Sigmoid colon (tissue), 6 donors: ENCODE measurements at regions not wholly inside any gene's neighbourhood (a gene's known extent, or its start where the extent isn't known, plus 50 kb on each side); places are given as distances from the start of the nearest gene placed in this dataset.

Experiments used
- DNase-seq: peaks from one replicate; pipeline ENCODE4 v3.0.0-alpha.2; 2019
- H3K27ac ChIP-seq, 4 donors: fragments of 200-600 bp; sonication (generic); one replicate each; pipeline ENCODE4 v1.5.1; 2016 to 2019; ENCODE audit warnings: mild to moderate bottlenecking in 1 of 4
- H3K27me3 ChIP-seq, 3 donors: fragments of 200-600 bp; sonication (generic); one replicate each; pipeline ENCODE4 v1.5.1; 2019; ENCODE audit warnings: mild to moderate bottlenecking in 1 of 3
- H3K36me3 ChIP-seq, 4 donors: fragments of 200-600 bp; sonication (generic); one replicate each; pipeline ENCODE4 v1.5.1; 2016 to 2019
- H3K4me1 ChIP-seq, 4 donors: fragments of 200-600 bp; sonication (generic); one replicate each; pipeline ENCODE4 v1.5.1; 2017 to 2019
- H3K4me3 ChIP-seq, 4 donors: fragments of 200-600 bp; sonication (generic); one replicate each; pipeline ENCODE4 v1.5.1; 2017 to 2019; ENCODE audit warnings: mild to moderate bottlenecking in 2 of 4, moderate library complexity in 1 of 4
- H3K9me3 ChIP-seq, 4 donors: fragments of 200-600 bp in 3 of 4; sonication (generic) in 3 of 4; one replicate each; pipeline versions ENCODE4 v1.5.1 to v1.6.1; 2013 to 2019
- EP300 ChIP-seq, 4 donors: sonication (generic); formaldehyde crosslinking; IDR thresholded peaks; one replicate each; pipeline ENCODE4 v1.6.1; 2017; ENCODE audit warnings: antibody characterized with exemption in 4 of 4
- POLR2A ChIP-seq, 2 donors: fragments of 450-650 bp; IDR thresholded peaks; one replicate each; pipeline ENCODE4 v1.6.1; 2016; ENCODE audit warnings: antibody characterized with exemption in 2 of 2, mild to moderate bottlenecking in 2 of 2, moderate library complexity in 2 of 2
- POLR2AphosphoS5 ChIP-seq, 4 donors: sonication (generic); formaldehyde crosslinking; IDR thresholded peaks; one replicate each; pipeline ENCODE4 v1.6.1; 2017; ENCODE audit warnings: antibody characterized with exemption in 4 of 4
- WGBS, 2 donors: extraction: QIAGEN DNeasy Blood & Tissue Kit; methylation state at CpG; one replicate each; pipeline ENCODE4 v1.1.7; 2013; 5-methylcytosine and 5-hydroxymethylcytosine counted together
- intact Hi-C: fragments of 100-400 bp; cut with DNase I; formaldehyde crosslinking; loops from one replicate; pipeline ENCODE4 v1.15.1; 2023
- TF ChIP-seq, protein P1 (sequence below), 4 experiments: fragments of 450-650 bp in 3 of 4; fragments of 200-600 bp in 1 of 4; IDR thresholded peaks; one replicate each; pipeline ENCODE4 v1.5.1; 2016 to 2019; ENCODE audit warnings: antibody characterized with exemption in 4 of 4, mild to moderate bottlenecking in 3 of 4, moderate library complexity in 2 of 4
- donor health status: healthy with polysubstance abuse.
- donor health status: healthy.

DNA sequence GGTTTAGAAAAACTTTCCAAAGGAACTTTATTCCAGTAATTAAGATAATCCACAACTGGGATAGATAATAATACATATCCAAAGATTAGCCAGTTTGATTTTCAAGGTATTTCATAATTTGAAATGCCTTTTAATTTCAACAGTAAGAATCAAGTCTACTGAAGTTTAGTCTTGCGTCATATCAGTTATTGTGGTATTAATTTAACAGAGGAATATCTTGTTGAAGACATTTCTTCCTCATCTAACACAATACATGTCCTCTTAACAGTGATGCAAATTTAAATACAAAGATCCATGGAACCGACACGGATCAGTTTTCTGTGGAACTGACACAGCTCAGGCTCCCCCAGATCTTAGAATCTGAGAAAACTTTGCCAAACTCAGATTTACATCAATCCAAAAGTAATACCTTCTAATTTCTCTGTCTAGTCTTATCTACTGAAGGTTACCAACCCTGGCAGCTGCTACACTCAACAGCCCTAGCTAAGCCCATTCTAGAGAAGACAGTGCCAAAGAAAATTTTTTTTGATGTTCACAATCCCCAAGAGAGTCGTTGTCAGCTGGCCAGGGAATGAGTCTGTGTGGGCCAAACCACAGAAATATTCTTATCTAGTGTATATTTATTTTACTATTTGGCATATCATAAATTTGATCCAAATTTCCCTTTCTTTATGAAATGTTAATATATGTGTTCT lies 365.2 kb upstream of the MEOX2 start:
- 69 to 72% methylated on average over 4 of the region's 4 CpGs for WGBS, 2 donors
- Histone ChIP-seq H3K4me3 (no peak overlapping the region), H3K27ac (no peak overlapping the region), H3K4me1 (peaks cover 0 to 14% (median 3%) of the 10 kb centered on the region in 4 donors), H3K27me3 (no peaks in the 10 kb centered on the region), H3K9me3 (no peaks in the 10 kb centered on the region), H3K36me3 (no peaks in the 10 kb centered on the region)
- TF ChIP-seq POLR2AphosphoS5 (IDR thresholded peaks at IDR 0.05) (no peak), EP300 (IDR thresholded peaks at IDR 0.05) (no peak), POLR2A (IDR thresholded peaks at IDR 0.05) (no peak)
- TF ChIP-seq, protein P1, sequence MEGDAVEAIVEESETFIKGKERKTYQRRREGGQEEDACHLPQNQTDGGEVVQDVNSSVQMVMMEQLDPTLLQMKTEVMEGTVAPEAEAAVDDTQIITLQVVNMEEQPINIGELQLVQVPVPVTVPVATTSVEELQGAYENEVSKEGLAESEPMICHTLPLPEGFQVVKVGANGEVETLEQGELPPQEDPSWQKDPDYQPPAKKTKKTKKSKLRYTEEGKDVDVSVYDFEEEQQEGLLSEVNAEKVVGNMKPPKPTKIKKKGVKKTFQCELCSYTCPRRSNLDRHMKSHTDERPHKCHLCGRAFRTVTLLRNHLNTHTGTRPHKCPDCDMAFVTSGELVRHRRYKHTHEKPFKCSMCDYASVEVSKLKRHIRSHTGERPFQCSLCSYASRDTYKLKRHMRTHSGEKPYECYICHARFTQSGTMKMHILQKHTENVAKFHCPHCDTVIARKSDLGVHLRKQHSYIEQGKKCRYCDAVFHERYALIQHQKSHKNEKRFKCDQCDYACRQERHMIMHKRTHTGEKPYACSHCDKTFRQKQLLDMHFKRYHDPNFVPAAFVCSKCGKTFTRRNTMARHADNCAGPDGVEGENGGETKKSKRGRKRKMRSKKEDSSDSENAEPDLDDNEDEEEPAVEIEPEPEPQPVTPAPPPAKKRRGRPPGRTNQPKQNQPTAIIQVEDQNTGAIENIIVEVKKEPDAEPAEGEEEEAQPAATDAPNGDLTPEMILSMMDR (IDR thresholded peaks at IDR 0.05): no peak
- no peak for DNase-seq
- intact Hi-C loops: no loop called here

DNA sequence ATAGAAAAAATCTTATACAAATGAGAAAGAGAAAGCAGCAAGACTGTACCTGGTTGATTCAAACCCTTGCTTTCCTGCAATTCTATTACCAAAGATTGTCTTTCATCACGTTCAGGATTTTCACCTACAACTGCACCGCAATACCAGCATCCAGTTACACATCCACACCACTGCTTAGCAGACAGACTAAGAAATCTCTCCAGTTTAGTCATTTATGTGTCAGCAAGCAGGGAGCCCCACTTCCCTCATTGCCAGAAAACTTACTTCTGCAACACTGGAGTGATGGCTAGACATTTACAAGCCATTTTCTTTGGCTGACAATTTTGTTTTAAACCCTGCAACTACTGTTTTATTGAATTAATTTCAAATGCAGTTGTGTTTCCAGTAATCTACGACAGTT lies 359.6 kb upstream of the MEOX2 start:
- WGBS, 2 donors: 82 to 90% methylated on average over 3 of the region's 3 CpGs
- H3K9me3 ChIP-seq: no peaks in the 10 kb centered on the region
- no peak overlapping the region for H3K4me3 ChIP-seq
- intact Hi-C loops: no loop called here
- no peaks in the 10 kb centered on the region for H3K27me3 ChIP-seq
- no peaks in the 10 kb centered on the region for H3K36me3 ChIP-seq
- no peaks in the 10 kb centered on the region for H3K4me1 ChIP-seq
- H3K27ac ChIP-seq: no peak overlapping the region
- DNase-seq: no peak
- TF ChIP-seq POLR2A (IDR thresholded peaks at IDR 0.05): no peak
- TF ChIP-seq, protein P1 (IDR thresholded peaks at IDR 0.05): no peak
- no peak for TF ChIP-seq EP300 (IDR thresholded peaks at IDR 0.05)
- TF ChIP-seq POLR2AphosphoS5 (IDR thresholded peaks at IDR 0.05): no peak

DNA sequence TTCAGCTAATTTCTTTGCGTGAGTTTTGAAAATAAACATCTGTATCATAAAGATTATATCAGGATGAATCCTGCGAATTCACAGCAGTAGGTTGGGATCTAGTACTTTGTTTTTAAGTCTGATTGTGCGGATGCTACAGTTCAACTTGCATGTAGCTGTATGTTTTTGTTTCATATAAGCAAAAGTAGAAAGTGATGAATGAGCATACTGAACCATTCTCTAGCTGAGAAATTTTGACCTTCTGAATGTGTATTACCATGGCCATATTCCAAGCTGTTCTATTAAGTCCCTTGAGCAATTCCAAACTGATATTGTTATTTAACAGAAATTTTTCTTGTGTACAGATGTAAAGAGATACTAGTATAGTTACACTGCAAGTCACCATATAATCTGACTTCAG lies 358.8 kb upstream of the MEOX2 start:
- Histone ChIP-seq H3K4me1 (no peaks in the 10 kb centered on the region), H3K27me3 (no peaks in the 10 kb centered on the region), H3K4me3 (no peak overlapping the region), H3K36me3 (no peaks in the 10 kb centered on the region), H3K27ac (no peak overlapping the region), H3K9me3 (no peaks in the 10 kb centered on the region)
- intact Hi-C loops: no loop called here
- TF ChIP-seq, protein P1 (IDR thresholded peaks at IDR 0.05): no peak
- TF ChIP-seq POLR2AphosphoS5 (IDR thresholded peaks at IDR 0.05) (no peak), EP300 (IDR thresholded peaks at IDR 0.05) (no peak), POLR2A (IDR thresholded peaks at IDR 0.05) (no peak)
- WGBS, 2 donors: 86% methylated on average over 3 of the region's 3 CpGs
- DNase-seq: no peak

DNA sequence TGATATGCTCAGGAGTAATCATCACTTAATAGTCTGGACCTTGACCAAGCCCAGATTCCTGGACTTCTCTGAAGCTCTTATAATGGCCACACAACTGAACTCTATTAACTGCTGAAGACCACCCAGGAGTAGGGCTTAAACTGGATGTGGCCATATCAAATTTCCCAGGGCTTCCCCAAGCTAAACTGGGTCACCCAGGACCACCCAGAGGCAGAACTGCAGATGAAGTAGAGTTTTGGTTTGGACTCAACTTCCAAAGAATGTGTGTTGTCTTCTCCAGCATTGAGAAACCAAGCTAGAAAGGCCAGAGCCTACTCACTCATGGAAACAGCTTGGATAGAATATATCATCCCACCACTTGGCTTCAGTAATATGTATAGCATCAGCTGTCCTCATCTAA lies 358.2 kb upstream of the MEOX2 start:
- Histone ChIP-seq H3K4me3 (no peak overlapping the region), H3K36me3 (no peaks in the 10 kb centered on the region), H3K27me3 (no peaks in the 10 kb centered on the region), H3K4me1 (no peaks in the 10 kb centered on the region), H3K27ac (no peak overlapping the region), H3K9me3 (no peaks in the 10 kb centered on the region)
- TF ChIP-seq POLR2A (IDR thresholded peaks at IDR 0.05): no peak
- TF ChIP-seq, protein P1 (IDR thresholded peaks at IDR 0.05): no peak
- no peak for TF ChIP-seq EP300 (IDR thresholded peaks at IDR 0.05)
- TF ChIP-seq POLR2AphosphoS5 (IDR thresholded peaks at IDR 0.05): no peak
- intact Hi-C loops: no loop called here
- DNase-seq: no peak

DNA sequence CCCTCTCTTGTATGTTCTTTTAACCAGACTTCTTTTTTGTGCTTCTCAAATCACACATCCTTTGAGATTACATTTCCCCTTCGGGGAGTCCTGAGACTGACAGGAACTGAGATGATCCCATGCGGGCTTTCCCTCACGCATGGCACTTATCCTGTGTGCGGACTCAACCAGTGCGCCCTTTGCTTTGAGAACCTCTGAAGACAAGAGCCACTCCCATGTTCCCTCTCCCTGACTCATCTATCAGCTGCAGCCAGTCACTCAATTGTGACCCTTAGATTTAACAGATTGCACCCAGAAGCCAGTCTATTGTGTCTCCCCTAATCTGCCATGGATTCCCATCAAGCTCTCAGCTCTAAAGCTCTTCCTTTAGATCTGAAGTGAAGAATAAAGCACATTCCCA lies 353.9 kb upstream of the MEOX2 start:
- Histone ChIP-seq H3K4me1 (no peaks in the 10 kb centered on the region), H3K27ac (no peak overlapping the region), H3K4me3 (no peak overlapping the region), H3K36me3 (no peaks in the 10 kb centered on the region), H3K9me3 (no peaks in the 10 kb centered on the region), H3K27me3 (no peaks in the 10 kb centered on the region)
- intact Hi-C loops: no loop called here
- DNase-seq: no peak
- TF ChIP-seq POLR2A (IDR thresholded peaks at IDR 0.05): no peak
- 90% methylated on average over 5 of the region's 5 CpGs for WGBS, 2 donors
